H9 (cell line): ENCODE measurements at regions not wholly inside any gene's neighbourhood (a gene's known extent, or its start where the extent isn't known, plus 50 kb on each side); places are given as distances from the start of the nearest gene placed in this dataset.

Experiments
- DNase-seq: peaks from one replicate; pipeline ENCODE4 v3.0.0-alpha.2; 2017
- H2AFZ ChIP-seq: one replicate; pipeline ENCODE4 v1.6.1; 2013; ENCODE audit warnings: mild to moderate bottlenecking, low read length, control low read depth, moderate library complexity
- H2AK5ac ChIP-seq: 2 replicates; pipeline ENCODE4 v1.6.1; 2013; ENCODE audit warnings: low read length, control low read depth, mixed read lengths; ENCODE audit not compliant: insufficient read length
- H2BK120ac ChIP-seq: one replicate; pipeline ENCODE4 v1.6.1; 2013; ENCODE audit warnings: low read depth, mild to moderate bottlenecking, low read length, control low read depth, inconsistent platforms; ENCODE audit not compliant: poor library complexity, severe bottlenecking
- H2BK12ac ChIP-seq: 2 replicates; pipeline ENCODE4 v1.6.1; 2013; ENCODE audit warnings: low read length, control low read depth, mixed read lengths, low read depth; ENCODE audit not compliant: insufficient read length
- H2BK15ac ChIP-seq: 2 replicates; pipeline ENCODE4 v1.6.1; 2013; ENCODE audit warnings: low read depth, low read length, control low read depth
- H2BK20ac ChIP-seq: one replicate; pipeline ENCODE4 v1.6.1; 2013; ENCODE audit warnings: low read depth, mild to moderate bottlenecking, low read length, control low read depth, inconsistent platforms; ENCODE audit not compliant: poor library complexity, severe bottlenecking
- H2BK5ac ChIP-seq: 2 replicates; pipeline ENCODE4 v1.6.1; 2013; ENCODE audit warnings: low read length, control low read depth, mixed read lengths; ENCODE audit not compliant: insufficient read length
- H3K14ac ChIP-seq: 2 replicates; pipeline ENCODE4 v1.6.1; 2013; ENCODE audit warnings: low read length, control low read depth; ENCODE audit not compliant: insufficient read depth
- H3K18ac ChIP-seq: 2 replicates; pipeline ENCODE4 v1.6.1; 2013; ENCODE audit warnings: low read depth, mild to moderate bottlenecking, mixed read lengths, low read length, control low read depth; ENCODE audit not compliant: insufficient read length
- H3K23ac ChIP-seq: 2 replicates; pipeline ENCODE4 v1.6.1; 2013; ENCODE audit warnings: low read length, control low read depth, mixed read lengths, low read depth; ENCODE audit not compliant: insufficient read length
- H3K23me2 ChIP-seq: 2 replicates; pipeline ENCODE4 v1.6.1; 2013; ENCODE audit warnings: low read depth, mild to moderate bottlenecking, mixed read lengths, low read length, control low read depth; ENCODE audit not compliant: insufficient read length, poor library complexity, severe bottlenecking
- H3K27ac ChIP-seq: 2 replicates; pipeline ENCODE4 v1.5.1; 2013; ENCODE audit warnings: low read length, control low read depth, mixed read lengths, low read depth; ENCODE audit not compliant: insufficient read length
- H3K27me3 ChIP-seq: 2 replicates; pipeline ENCODE4 v1.6.1; 2013; ENCODE audit warnings: low read length, control low read depth, inconsistent platforms; ENCODE audit not compliant: insufficient read depth
- H3K4ac ChIP-seq: 2 replicates; pipeline ENCODE4 v1.6.1; 2013; ENCODE audit warnings: low read depth, mild to moderate bottlenecking, control low read depth, inconsistent platforms, low read length, moderate library complexity
- H3K4me1 ChIP-seq: 2 replicates; pipeline ENCODE4 v1.6.1; 2013; ENCODE audit warnings: low read length, control low read depth, inconsistent platforms; ENCODE audit not compliant: insufficient read depth
- H3K4me2 ChIP-seq: 2 replicates; pipeline ENCODE4 v1.6.1; 2013; ENCODE audit warnings: low read length, control low read depth, mixed read lengths; ENCODE audit not compliant: insufficient read length, insufficient read depth
- H3K56ac ChIP-seq: 2 replicates; pipeline ENCODE4 v1.6.1; 2013; ENCODE audit warnings: low read depth, mild to moderate bottlenecking, mixed read lengths, low read length, control low read depth; ENCODE audit not compliant: insufficient read length
- H3K79me1 ChIP-seq: 2 replicates; pipeline ENCODE4 v1.6.1; 2013; ENCODE audit warnings: low read depth, mild to moderate bottlenecking, moderate library complexity, low read length, control low read depth, inconsistent platforms; ENCODE audit not compliant: insufficient read depth, poor library complexity, severe bottlenecking
- H3K79me2 ChIP-seq: 2 replicates; pipeline ENCODE4 v1.6.1; 2013; ENCODE audit warnings: low read length, control low read depth, inconsistent platforms; ENCODE audit not compliant: insufficient read depth
- H3K9ac ChIP-seq: 2 replicates; pipeline ENCODE4 v1.6.1; 2013; ENCODE audit warnings: low read length, control low read depth, mixed read lengths; ENCODE audit not compliant: insufficient read length; ENCODE audit errors: extremely low read depth
- H3K9me3 ChIP-seq: one replicate; pipeline ENCODE4 v1.6.1; 2013; ENCODE audit warnings: low read depth, low read length, inconsistent platforms; ENCODE audit not compliant: control insufficient read depth
- H3T11ph ChIP-seq: one replicate; pipeline ENCODE4 v1.6.1; 2013; ENCODE audit warnings: mild to moderate bottlenecking, low read length, control low read depth, inconsistent platforms
- H4K20me1 ChIP-seq: one replicate; pipeline ENCODE4 v1.6.1; 2013; ENCODE audit not compliant: control insufficient read depth, insufficient read length, insufficient read depth
- H4K5ac ChIP-seq: 2 replicates; pipeline ENCODE4 v1.6.1; 2013; ENCODE audit warnings: low read depth, mild to moderate bottlenecking, mixed read lengths, low read length, control low read depth; ENCODE audit not compliant: insufficient read length
- H4K8ac ChIP-seq: replicated peaks from 2 replicates; pipeline ENCODE4 v1.6.1; 2013; ENCODE audit warnings: low read length, control low read depth, mixed read lengths, low read depth; ENCODE audit not compliant: insufficient read length
- H4K91ac ChIP-seq: 2 replicates; pipeline ENCODE4 v1.6.1; 2013; ENCODE audit warnings: low read depth, mild to moderate bottlenecking, moderate library complexity, mixed read lengths, low read length, control low read depth; ENCODE audit not compliant: insufficient read length
- H3K27ac Mint-ChIP-seq, 3 experiments: 2 replicates in 2 of 3; 3 replicates in 1 of 3; pipeline ENCODE4 v1.8.0; 2020 to 2021; ENCODE audit warnings: mixed read lengths in 3 of 3, mild to moderate bottlenecking in 1 of 3, moderate library complexity in 1 of 3
- H3K27me3 Mint-ChIP-seq: 2 replicates; pipeline ENCODE4 v1.8.0; 2021; ENCODE audit warnings: low read depth, mild to moderate bottlenecking, moderate library complexity, mixed read lengths
- H3K36me3 Mint-ChIP-seq, 3 experiments: 2 replicates in 2 of 3; 3 replicates in 1 of 3; pipeline ENCODE4 v1.8.0; 2020 to 2021; ENCODE audit warnings: low read depth in 3 of 3, mixed read lengths in 3 of 3; ENCODE audit not compliant: insufficient read depth in 1 of 3
- H3K4me1 Mint-ChIP-seq, 2 experiments: 2 replicates each; pipeline ENCODE4 v1.8.0; 2020; ENCODE audit warnings: mixed read lengths in 2 of 2
- H3K4me3 Mint-ChIP-seq, 2 experiments: 2 replicates in 1 of 2; 3 replicates in 1 of 2; pipeline ENCODE4 v1.8.0; 2020 to 2021; ENCODE audit warnings: mild to moderate bottlenecking in 2 of 2, mixed read lengths in 2 of 2, moderate library complexity in 1 of 2
- H3K9me3 Mint-ChIP-seq, 2 experiments: 2 replicates in 1 of 2; 3 replicates in 1 of 2; pipeline ENCODE4 v1.8.0; 2020; ENCODE audit warnings: mild to moderate bottlenecking in 2 of 2, mixed read lengths in 2 of 2, moderate library complexity in 1 of 2
- CTCF ChIP-seq: fragments of 200-600 bp; sonication (generic); conservative IDR thresholded peaks from 3 replicates; pipeline ENCODE4 v1.8.0; 2021; ENCODE audit warnings: antibody characterized with exemption, mild to moderate bottlenecking
- WGBS: extraction: QIAGEN DNeasy Blood & Tissue Kit; methylation state at CpG from one replicate; pipeline ENCODE4 v1.1.7; 2013; ENCODE audit warnings: missing lambda C conversion rate, low lambda C conversion rate, mixed read lengths; ENCODE audit not compliant: insufficient read length; ENCODE audit errors: extremely low coverage; 5-methylcytosine and 5-hydroxymethylcytosine counted together

DNA sequence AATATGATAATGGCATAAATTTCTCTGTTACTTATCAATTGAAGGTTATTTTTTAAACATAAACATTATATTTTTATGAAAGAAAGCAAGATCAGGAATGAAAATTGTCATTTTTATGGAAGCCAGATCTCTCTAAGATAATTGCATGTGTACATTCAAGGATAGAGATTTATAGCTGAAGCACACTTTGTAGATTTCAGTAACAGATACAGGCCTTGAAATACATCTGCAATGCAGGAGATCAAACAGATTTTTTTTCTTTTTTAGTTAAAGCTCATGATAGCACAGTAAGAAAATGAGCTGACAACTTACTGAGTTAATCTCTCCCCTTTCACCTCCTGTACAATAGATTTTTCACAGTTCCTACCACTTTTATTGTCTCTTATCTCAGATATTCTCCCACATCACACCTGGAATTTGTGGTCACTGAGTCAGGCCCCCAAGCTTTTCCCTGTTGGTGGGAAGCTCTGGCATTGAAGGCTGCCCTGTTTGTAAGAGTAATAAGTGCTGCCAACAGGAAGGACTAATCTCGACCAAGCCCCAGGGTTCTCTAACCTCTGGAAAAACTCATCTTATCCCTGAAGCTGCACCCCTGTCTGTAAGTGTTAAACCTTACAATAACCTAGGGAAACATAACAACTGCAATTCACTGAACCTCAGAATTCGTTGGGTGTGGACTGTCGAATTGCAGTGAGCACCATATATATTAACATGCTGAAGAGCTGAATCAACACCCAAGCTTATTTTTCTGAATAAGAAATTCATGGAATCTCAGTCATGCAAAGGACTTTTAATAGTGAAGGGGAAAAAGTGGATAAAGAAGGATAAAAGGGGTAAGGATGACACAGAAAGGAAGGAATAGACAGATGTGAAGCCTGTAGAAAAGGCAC is 599.0 kb downstream of the LMO4 start:
- H3K4me2 ChIP-seq = no peak overlapping the region
- no peak overlapping the region for H3K56ac ChIP-seq
- no peaks in the 10 kb centered on the region for H3K79me1 ChIP-seq
- Mint-ChIP-seq H3K4me1 (no peaks in the 10 kb centered on the region), H3K36me3 (peaks cover 10 to 16% (median 11%) of the 10 kb centered on the region in 3 experiments), H3K4me3 (no peak overlapping the region), H3K9me3 (peaks cover 14 to 19% of the 10 kb centered on the region in 2 experiments), H3K27ac (peak overlapping the region in 1 of 3 experiments; percentile 96; a peak in 1 of 7 replicates), H3K27me3 (no peaks in the 10 kb centered on the region)
- H2BK12ac ChIP-seq = no peak overlapping the region
- no peak for TF ChIP-seq CTCF
- no peaks in the 10 kb centered on the region for H3K79me2 ChIP-seq
- H2AFZ ChIP-seq = no peak overlapping the region
- H3K9me3 ChIP-seq = peaks cover 9% of the 10 kb centered on the region
- no peak overlapping the region for H4K5ac ChIP-seq
- DNase-seq = no peak
- no peaks in the 10 kb centered on the region for H3K27me3 ChIP-seq
- no peak overlapping the region for H3K23ac ChIP-seq
- no peak overlapping the region for H3K4ac ChIP-seq
- H2BK5ac ChIP-seq = no peak overlapping the region
- H2BK20ac ChIP-seq = no peak overlapping the region
- H3K27ac ChIP-seq = no peak overlapping the region
- H4K20me1 ChIP-seq = no peaks in the 10 kb centered on the region
- H3K23me2 ChIP-seq = no peaks in the 10 kb centered on the region
- no peak overlapping the region for H3K18ac ChIP-seq
- H3K14ac ChIP-seq = no peak overlapping the region
- H4K8ac ChIP-seq = no peak overlapping the region
- no peak overlapping the region for H2BK120ac ChIP-seq
- no peak overlapping the region for H2BK15ac ChIP-seq
- no peak overlapping the region for H2AK5ac ChIP-seq
- H3K9ac ChIP-seq = no peak overlapping the region
- no CpG with 5 or more reads among the region's 3 CpGs for WGBS
- no peak overlapping the region for H3T11ph ChIP-seq
- H3K4me1 ChIP-seq = no peaks in the 10 kb centered on the region
- no peak overlapping the region for H4K91ac ChIP-seq
